ENCODE measurements at regions not wholly inside any gene's neighbourhood (a gene's known extent, or its start where the extent isn't known, plus 50 kb on each side); places are given as distances from the start of the nearest gene placed in this dataset.

DNA sequence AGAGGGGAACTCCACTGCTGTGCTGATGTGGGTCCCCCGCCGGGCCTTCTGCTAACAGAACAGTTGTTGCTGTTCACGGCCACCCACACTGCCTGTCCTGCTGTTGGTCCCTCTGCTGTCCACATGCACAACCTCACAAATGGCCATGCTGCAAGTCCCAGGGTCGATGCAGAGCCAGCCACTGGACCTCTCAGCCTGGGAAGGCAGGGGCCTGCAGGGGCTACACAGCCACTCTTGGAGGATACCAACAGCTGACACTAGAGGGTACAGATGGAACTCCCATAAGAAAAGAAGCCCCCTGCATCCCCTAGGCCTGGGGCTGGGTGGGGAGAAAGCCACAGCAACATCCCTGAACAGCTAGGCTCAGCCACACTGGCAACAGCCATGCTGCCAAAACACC lies 104.4 kb upstream of the IQSEC1 start:
- peaks cover 2 to 4% of the 10 kb centered on the region in 2 donors for H3K9me3 ChIP-seq (ENCODE audit: control insufficient read depth in 2 of 2, insufficient read depth in 1 of 2, low read depth in 1 of 2, low read length in 1 of 2)
- no peaks in the 10 kb centered on the region for H3K36me3 ChIP-seq (ENCODE audit: control insufficient read depth in 2 of 2, insufficient read depth in 2 of 2, low read length in 1 of 2)
- H3K27ac ChIP-seq (ENCODE audit: low read depth in 2 of 2, low read length in 1 of 2) = no peak overlapping the region
- H3K27me3 ChIP-seq (ENCODE audit: control insufficient read depth in 1 of 2, insufficient read depth in 2 of 2, low read length in 2 of 2) = peaks cover 0 to 4% of the 10 kb centered on the region in 2 donors
- 74 to 81% methylated on average over 4 of the region's 4 CpGs for WGBS, 2 donors
- H3K4me3 ChIP-seq (ENCODE audit: low read depth in 1 of 2, low read length in 2 of 2) = no peak overlapping the region
- no peaks in the 10 kb centered on the region for H3K4me1 ChIP-seq (ENCODE audit: control insufficient read depth in 2 of 2, insufficient read depth in 2 of 2, low read length in 1 of 2)

DNA sequence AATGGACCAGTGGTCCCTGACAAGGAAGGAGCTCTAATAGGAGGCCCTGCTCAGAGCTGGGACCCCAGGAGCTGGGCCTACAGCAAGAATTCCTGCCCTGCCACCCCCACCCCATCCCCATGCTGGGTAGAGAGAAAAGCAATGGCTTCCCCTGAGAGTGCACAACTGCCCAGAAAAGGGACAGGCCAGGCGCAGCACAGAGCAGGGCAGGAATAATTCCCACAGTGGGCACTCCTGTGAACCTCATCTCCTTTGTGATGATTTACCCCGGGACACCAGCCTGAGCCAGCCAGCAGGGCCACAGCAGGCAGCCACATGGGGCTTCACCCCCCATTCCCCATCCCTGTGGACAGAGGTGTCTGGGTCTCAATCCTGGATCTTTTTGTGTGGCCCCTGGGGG lies 104.0 kb upstream of the IQSEC1 start:
- Histone ChIP-seq H3K36me3 (ENCODE audit: control insufficient read depth in 2 of 2, insufficient read depth in 2 of 2, low read length in 1 of 2) (no peaks in the 10 kb centered on the region), H3K27ac (ENCODE audit: low read depth in 2 of 2, low read length in 1 of 2) (no peak overlapping the region), H3K27me3 (ENCODE audit: control insufficient read depth in 1 of 2, insufficient read depth in 2 of 2, low read length in 2 of 2) (peaks cover 0 to 3% of the 10 kb centered on the region in 2 donors), H3K4me3 (ENCODE audit: low read depth in 1 of 2, low read length in 2 of 2) (no peak overlapping the region), H3K4me1 (ENCODE audit: control insufficient read depth in 2 of 2, insufficient read depth in 2 of 2, low read length in 1 of 2) (no peaks in the 10 kb centered on the region), H3K9me3 (ENCODE audit: control insufficient read depth in 2 of 2, insufficient read depth in 1 of 2, low read depth in 1 of 2, low read length in 1 of 2) (peaks cover 2 to 4% of the 10 kb centered on the region in 2 donors)
- 89 to 100% methylated on average over 2 of the region's 2 CpGs for WGBS, 2 donors

DNA sequence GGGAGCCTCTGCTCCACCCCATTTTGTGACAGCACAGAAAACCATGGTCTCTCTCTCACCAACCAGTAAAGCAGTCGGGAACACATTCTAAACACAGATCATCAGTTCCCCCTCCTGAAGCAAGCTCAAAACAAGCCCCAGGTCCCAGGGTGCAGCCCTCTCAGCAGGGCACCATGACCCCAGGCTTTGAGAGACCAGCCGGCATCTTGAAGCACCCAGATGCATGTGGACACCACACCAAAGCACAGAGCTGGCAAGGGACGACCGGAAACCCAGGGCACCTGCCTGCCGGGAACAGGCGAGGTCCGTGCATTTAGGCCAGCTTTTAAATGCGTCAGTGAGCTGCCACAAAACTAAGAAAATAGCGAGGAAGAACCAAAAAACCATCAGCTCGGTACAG lies 103.2 kb upstream of the IQSEC1 start:
- Histone ChIP-seq H3K9me3 (ENCODE audit: control insufficient read depth in 2 of 2, insufficient read depth in 1 of 2, low read depth in 1 of 2, low read length in 1 of 2) (peaks cover 2 to 4% of the 10 kb centered on the region in 2 donors), H3K36me3 (ENCODE audit: control insufficient read depth in 2 of 2, insufficient read depth in 2 of 2, low read length in 1 of 2) (no peaks in the 10 kb centered on the region), H3K4me1 (ENCODE audit: control insufficient read depth in 2 of 2, insufficient read depth in 2 of 2, low read length in 1 of 2) (no peaks in the 10 kb centered on the region), H3K27me3 (ENCODE audit: control insufficient read depth in 1 of 2, insufficient read depth in 2 of 2, low read length in 2 of 2) (no peaks in the 10 kb centered on the region), H3K27ac (ENCODE audit: low read depth in 2 of 2, low read length in 1 of 2) (no peak overlapping the region), H3K4me3 (ENCODE audit: low read depth in 1 of 2, low read length in 2 of 2) (no peak overlapping the region)
- 89 to 91% methylated on average over 10 of the region's 10 CpGs for WGBS, 2 donors

DNA sequence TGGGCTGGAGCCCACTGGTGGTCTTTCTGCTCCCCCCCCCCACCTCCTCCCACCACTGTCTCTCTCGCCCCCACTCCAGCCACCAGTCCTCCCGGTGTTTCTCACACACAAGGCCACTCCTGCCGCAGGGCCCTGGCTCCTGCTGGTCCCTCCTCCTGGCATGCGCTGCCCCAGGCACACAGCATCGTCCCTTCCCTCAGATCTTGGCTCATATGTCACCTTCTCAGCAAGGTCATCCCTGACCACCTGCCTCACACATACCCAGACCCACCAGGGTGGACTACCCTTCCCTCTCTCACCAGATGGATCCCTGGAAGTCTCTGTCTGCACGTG lies 101.5 kb upstream of the IQSEC1 start:
- WGBS, 2 donors = 79 to 86% methylated on average over 6 of the region's 6 CpGs

DNA sequence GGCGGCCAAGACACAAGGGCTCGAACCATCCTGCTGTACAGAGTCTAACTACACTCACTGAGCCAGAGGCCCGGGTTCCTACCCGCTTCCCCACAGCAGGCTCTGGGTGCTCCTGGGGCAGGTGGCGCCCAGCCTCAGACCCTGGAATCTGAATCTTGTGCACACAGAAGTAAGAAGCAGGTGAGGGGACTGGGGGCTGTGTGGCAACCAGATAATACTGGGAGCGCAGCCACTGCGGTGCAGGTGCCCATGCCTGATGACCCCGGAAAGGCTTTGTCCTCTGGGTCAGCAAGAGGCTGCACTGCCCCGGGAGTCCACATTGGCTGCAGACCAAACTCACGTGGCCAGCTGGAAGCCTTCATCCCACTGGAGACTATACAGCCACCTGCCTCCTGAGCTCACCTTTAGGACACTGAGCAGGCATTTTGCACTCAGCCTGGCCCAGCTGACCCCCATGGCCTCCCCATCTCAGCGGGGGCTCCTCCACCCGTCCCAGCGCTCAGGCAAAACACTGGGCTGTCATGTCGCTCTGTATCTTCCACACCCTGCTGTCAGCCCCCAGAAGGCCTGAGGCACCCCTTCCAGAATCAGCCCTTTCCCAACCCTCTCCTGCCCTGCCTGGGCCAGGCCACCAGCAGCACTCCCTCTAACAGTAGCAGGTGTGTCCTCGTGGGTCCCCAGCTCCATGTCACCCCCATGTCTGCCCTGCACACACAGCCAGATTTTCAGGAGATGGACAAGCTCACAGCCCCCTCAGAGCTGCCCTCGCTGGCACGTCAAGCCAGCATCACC lies 101.0 kb upstream of the IQSEC1 start:
- Histone ChIP-seq H3K9me3 (ENCODE audit: control insufficient read depth in 2 of 2, insufficient read depth in 1 of 2, low read depth in 1 of 2, low read length in 1 of 2) (no peaks in the 10 kb centered on the region), H3K27ac (ENCODE audit: low read depth in 2 of 2, low read length in 1 of 2) (no peak overlapping the region), H3K4me1 (ENCODE audit: control insufficient read depth in 2 of 2, insufficient read depth in 2 of 2, low read length in 1 of 2) (no peaks in the 10 kb centered on the region), H3K36me3 (ENCODE audit: control insufficient read depth in 2 of 2, insufficient read depth in 2 of 2, low read length in 1 of 2) (no peaks in the 10 kb centered on the region), H3K4me3 (ENCODE audit: low read depth in 1 of 2, low read length in 2 of 2) (no peak overlapping the region), H3K27me3 (ENCODE audit: control insufficient read depth in 1 of 2, insufficient read depth in 2 of 2, low read length in 2 of 2) (no peaks in the 10 kb centered on the region)
- WGBS, 2 donors = 82 to 88% methylated on average over 16 to 17 of the region's 17 CpGs

More for the DNA sequence above, 101.5 kb upstream of the IQSEC1 start:
- Histone ChIP-seq H3K4me1 (ENCODE audit: control insufficient read depth in 2 of 2, insufficient read depth in 2 of 2, low read length in 1 of 2) (no peaks in the 10 kb centered on the region), H3K9me3 (ENCODE audit: control insufficient read depth in 2 of 2, insufficient read depth in 1 of 2, low read depth in 1 of 2, low read length in 1 of 2) (peaks cover 2% of the 10 kb centered on the region in 2 donors), H3K4me3 (ENCODE audit: low read depth in 1 of 2, low read length in 2 of 2) (no peak overlapping the region), H3K36me3 (ENCODE audit: control insufficient read depth in 2 of 2, insufficient read depth in 2 of 2, low read length in 1 of 2) (no peaks in the 10 kb centered on the region), H3K27me3 (ENCODE audit: control insufficient read depth in 1 of 2, insufficient read depth in 2 of 2, low read length in 2 of 2) (no peaks in the 10 kb centered on the region), H3K27ac (ENCODE audit: low read depth in 2 of 2, low read length in 1 of 2) (no peak overlapping the region)

GRCh38 chr3:13173186-13173585 lies 100.0 kb upstream of the IQSEC1 start:
- Histone ChIP-seq H3K27me3 (ENCODE audit: control insufficient read depth in 1 of 2, insufficient read depth in 2 of 2, low read length in 2 of 2) (no peaks in the 10 kb centered on the region), H3K9me3 (ENCODE audit: control insufficient read depth in 2 of 2, insufficient read depth in 1 of 2, low read depth in 1 of 2, low read length in 1 of 2) (no peaks in the 10 kb centered on the region), H3K4me3 (ENCODE audit: low read depth in 1 of 2, low read length in 2 of 2) (no peak overlapping the region), H3K4me1 (ENCODE audit: control insufficient read depth in 2 of 2, insufficient read depth in 2 of 2, low read length in 1 of 2) (no peaks in the 10 kb centered on the region), H3K36me3 (ENCODE audit: control insufficient read depth in 2 of 2, insufficient read depth in 2 of 2, low read length in 1 of 2) (no peaks in the 10 kb centered on the region), H3K27ac (ENCODE audit: low read depth in 2 of 2, low read length in 1 of 2) (no peak overlapping the region)
- 66 to 71% methylated on average over 6 of the region's 6 CpGs for WGBS, 2 donors

DNA sequence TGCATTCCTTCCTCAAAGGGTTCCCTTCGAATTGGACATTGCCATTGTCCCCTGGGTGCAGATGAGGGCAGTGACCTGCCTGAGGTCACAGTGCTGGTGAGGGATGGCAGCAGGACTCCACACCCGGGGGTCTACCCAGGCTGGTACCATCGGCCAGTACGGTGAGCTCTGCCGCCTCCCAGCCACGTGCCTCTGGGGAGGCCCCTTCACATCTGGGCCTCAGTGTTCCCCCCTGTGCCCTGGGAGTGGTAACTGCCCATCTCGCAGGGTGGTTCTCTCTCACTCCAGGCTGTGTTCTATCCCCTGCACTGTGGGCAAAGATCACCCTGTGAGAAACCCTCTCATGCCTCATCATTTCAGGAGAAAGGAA lies 99.4 kb upstream of the IQSEC1 start:
- WGBS, 2 donors = 82 to 83% methylated on average over 7 of the region's 7 CpGs
- Histone ChIP-seq H3K27me3 (ENCODE audit: control insufficient read depth in 1 of 2, insufficient read depth in 2 of 2, low read length in 2 of 2) (no peaks in the 10 kb centered on the region), H3K4me1 (ENCODE audit: control insufficient read depth in 2 of 2, insufficient read depth in 2 of 2, low read length in 1 of 2) (no peaks in the 10 kb centered on the region), H3K36me3 (ENCODE audit: control insufficient read depth in 2 of 2, insufficient read depth in 2 of 2, low read length in 1 of 2) (no peaks in the 10 kb centered on the region), H3K9me3 (ENCODE audit: control insufficient read depth in 2 of 2, insufficient read depth in 1 of 2, low read depth in 1 of 2, low read length in 1 of 2) (no peaks in the 10 kb centered on the region), H3K27ac (ENCODE audit: low read depth in 2 of 2, low read length in 1 of 2) (no peak overlapping the region), H3K4me3 (ENCODE audit: low read depth in 1 of 2, low read length in 2 of 2) (no peak overlapping the region)

- H3K27me3 ChIP-seq (ENCODE audit: control insufficient read depth in 1 of 2, insufficient read depth in 2 of 2, low read length in 2 of 2) = no peaks in the 10 kb centered on the region
- WGBS, 2 donors = 75% methylated on average over 19 of the region's 19 CpGs
- H3K4me1 ChIP-seq (ENCODE audit: control insufficient read depth in 2 of 2, insufficient read depth in 2 of 2, low read length in 1 of 2) = no peaks in the 10 kb centered on the region
- H3K9me3 ChIP-seq (ENCODE audit: control insufficient read depth in 2 of 2, insufficient read depth in 1 of 2, low read depth in 1 of 2, low read length in 1 of 2) = no peaks in the 10 kb centered on the region
- no peak overlapping the region for H3K27ac ChIP-seq (ENCODE audit: low read depth in 2 of 2, low read length in 1 of 2)
- H3K36me3 ChIP-seq (ENCODE audit: control insufficient read depth in 2 of 2, insufficient read depth in 2 of 2, low read length in 1 of 2) = no peaks in the 10 kb centered on the region
- no peak overlapping the region for H3K4me3 ChIP-seq (ENCODE audit: low read depth in 1 of 2, low read length in 2 of 2)
Measured at GRCh38 chr3:13171704-13172643, 98.7 kb upstream of the IQSEC1 start.

- no peaks in the 10 kb centered on the region for H3K36me3 ChIP-seq (ENCODE audit: control insufficient read depth in 2 of 2, insufficient read depth in 2 of 2, low read length in 1 of 2)
- no peak overlapping the region for H3K4me3 ChIP-seq (ENCODE audit: low read depth in 1 of 2, low read length in 2 of 2)
- H3K27ac ChIP-seq (ENCODE audit: low read depth in 2 of 2, low read length in 1 of 2) = no peak overlapping the region
- no peaks in the 10 kb centered on the region for H3K27me3 ChIP-seq (ENCODE audit: control insufficient read depth in 1 of 2, insufficient read depth in 2 of 2, low read length in 2 of 2)
- WGBS, 2 donors = 81 to 86% methylated on average over 7 of the region's 7 CpGs
- H3K9me3 ChIP-seq (ENCODE audit: control insufficient read depth in 2 of 2, insufficient read depth in 1 of 2, low read depth in 1 of 2, low read length in 1 of 2) = no peaks in the 10 kb centered on the region
- no peaks in the 10 kb centered on the region for H3K4me1 ChIP-seq (ENCODE audit: control insufficient read depth in 2 of 2, insufficient read depth in 2 of 2, low read length in 1 of 2)
Measured at GRCh38 chr3:13170317-13170716, 97.1 kb upstream of the IQSEC1 start.

Data from esophagus (tissue), 2 donors.